GM13977 (cell line): ENCODE measurements at regions not wholly inside any gene's neighbourhood (a gene's known extent, or its start where the extent isn't known, plus 50 kb on each side); places are given as distances from the start of the nearest gene placed in this dataset.

Source experiments
- DNase-seq: peaks from one replicate; pipeline ENCODE4 v3.0.0; 2012; ENCODE audit warnings: low spot score
- in situ Hi-C: fragments of 300-500 bp; cut with MboI; formaldehyde crosslinking; loops from one replicate; pipeline ENCODE4 v1.12.0; 2022; ENCODE audit warnings: low sequenced_read_pairs, low pct_unique_long_range_greater_than_20kb, mixed read lengths, inconsistent platforms; ENCODE audit not compliant: unreplicated experiment
- TF ChIP-seq, protein P1 (sequence below): IDR thresholded peaks from 2 replicates; pipeline ENCODE4 v1.5.1; 2012; ENCODE audit warnings: mild to moderate bottlenecking, control low read depth; ENCODE audit not compliant: insufficient read depth; ENCODE audit errors: extremely low read depth, missing control alignments

DNA sequence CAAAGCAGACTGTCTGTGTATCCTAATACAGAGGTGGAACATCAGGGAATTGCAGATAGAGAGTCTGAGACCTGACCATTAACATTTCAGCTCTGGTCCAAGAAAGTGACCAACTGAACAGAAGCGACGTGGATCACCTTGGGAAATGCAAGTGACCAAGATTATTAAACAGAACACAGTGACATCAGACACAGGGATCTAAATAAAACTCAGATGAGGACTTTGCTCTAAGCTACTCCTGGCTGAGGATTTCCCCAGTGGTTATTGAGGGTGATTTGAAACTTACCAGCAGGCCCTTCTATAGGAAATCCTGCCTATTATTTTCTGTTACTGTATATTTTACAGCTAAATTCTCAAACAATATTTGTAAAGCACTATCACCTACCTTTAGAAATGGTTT is 436.0 kb downstream of the TMEM38B start:
- in situ Hi-C loops: no loop called here
- DNase-seq: no peak
- TF ChIP-seq, protein P1, sequence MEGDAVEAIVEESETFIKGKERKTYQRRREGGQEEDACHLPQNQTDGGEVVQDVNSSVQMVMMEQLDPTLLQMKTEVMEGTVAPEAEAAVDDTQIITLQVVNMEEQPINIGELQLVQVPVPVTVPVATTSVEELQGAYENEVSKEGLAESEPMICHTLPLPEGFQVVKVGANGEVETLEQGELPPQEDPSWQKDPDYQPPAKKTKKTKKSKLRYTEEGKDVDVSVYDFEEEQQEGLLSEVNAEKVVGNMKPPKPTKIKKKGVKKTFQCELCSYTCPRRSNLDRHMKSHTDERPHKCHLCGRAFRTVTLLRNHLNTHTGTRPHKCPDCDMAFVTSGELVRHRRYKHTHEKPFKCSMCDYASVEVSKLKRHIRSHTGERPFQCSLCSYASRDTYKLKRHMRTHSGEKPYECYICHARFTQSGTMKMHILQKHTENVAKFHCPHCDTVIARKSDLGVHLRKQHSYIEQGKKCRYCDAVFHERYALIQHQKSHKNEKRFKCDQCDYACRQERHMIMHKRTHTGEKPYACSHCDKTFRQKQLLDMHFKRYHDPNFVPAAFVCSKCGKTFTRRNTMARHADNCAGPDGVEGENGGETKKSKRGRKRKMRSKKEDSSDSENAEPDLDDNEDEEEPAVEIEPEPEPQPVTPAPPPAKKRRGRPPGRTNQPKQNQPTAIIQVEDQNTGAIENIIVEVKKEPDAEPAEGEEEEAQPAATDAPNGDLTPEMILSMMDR: no peak

DNA sequence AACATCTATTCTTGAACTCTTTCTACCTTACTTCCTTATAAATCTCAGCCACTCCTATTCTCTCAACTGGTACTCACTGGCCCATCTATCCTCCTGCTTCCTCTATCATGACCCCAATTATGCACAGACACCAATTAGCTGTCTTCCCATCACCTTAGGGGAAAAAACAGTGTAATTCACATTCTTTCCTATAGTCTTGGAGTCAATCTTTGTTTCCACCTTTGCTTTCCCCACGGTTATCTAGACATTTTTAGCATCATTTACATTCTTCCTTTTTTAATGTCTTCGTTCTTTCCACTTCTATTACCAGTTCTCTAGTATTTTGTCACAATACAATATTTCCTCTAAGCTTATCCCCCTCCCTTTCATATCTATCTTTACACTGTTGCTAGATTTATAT is 449.4 kb downstream of the TMEM38B start:
- DNase-seq: no peak
- in situ Hi-C loops: no loop called here
- TF ChIP-seq, protein P1: no peak

DNA sequence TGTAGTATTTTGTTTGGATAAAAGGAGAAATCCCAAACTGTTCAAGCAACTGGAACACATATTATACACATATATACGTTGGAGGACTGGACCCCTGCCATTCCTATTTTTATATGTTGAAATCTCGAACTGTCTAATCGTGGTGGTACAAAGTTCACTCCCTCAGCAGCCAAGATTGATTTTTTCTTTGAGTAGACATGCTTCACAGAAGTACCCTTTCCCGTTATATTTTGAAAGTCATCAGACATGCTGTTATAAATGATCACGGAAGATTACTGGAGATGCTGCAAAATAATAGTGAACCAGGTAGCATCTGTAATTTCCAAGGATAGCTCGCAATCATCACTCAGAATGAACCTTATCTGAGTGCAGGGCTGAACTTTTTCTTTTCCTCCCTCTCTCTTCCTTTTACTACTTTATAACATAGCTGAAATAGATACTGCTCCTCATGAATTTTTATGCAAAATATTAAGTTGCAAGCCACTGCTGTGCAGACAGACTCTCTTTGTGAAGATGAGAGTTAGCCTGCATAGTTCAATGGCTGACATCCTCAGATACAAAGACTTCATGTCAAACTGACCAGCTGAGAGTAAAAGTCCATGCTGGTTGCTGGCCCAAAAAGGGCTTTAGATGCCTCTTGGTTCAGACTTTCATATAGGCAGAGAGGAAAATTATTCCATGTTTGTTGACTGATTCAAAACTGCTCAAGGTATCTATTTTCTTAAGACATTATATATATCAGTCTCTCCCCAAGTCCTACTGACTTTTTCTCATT is 451.9 kb downstream of the TMEM38B start:
- in situ Hi-C loops: no loop called here
- DNase-seq: no peak
- TF ChIP-seq, protein P1: no peak

DNA sequence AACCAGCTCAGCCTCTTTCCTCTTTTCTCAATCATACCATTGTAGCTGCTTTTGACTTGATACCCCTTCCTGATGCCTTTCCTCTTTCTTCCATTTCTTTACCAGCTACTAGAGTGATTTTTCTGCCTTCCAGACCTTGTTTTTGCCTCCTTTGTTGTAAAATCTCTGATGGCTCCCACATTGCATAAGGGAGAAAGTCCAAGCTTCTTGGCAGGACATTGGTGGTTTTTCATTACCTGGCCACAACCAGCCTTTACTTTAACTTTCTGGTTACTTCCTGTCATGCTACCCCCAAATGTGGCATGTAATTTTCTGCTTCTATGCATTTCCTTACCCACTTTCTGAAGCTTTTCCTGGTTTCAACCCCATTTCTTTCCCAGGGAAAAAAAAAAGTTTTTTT is 452.5 kb downstream of the TMEM38B start:
- in situ Hi-C loops: no loop called here

DNA sequence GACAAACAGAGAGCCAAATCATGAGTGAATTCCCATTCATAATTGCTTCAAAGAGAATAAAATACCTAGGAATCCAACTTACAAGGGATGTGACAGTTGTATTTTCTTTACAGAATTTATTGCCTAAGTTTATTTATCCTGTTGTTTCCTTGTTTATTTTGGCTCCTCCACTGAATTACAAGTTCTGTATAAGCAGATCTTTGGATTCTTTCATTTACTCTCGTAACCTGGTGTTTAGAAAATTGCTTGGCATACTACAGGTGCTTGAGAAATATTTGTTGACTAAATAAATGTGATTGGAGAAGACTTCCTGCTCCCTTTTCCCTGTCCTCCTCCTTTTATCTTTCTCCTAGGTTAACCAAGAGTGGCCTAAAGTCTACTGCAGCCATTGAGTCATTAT is 455.6 kb downstream of the TMEM38B start:
- TF ChIP-seq, protein P1: no peak
- in situ Hi-C loops: no loop called here
- no peak for DNase-seq

More for the DNA sequence above, 452.5 kb downstream of the TMEM38B start:
- DNase-seq: no peak
- TF ChIP-seq, protein P1: no peak

DNA sequence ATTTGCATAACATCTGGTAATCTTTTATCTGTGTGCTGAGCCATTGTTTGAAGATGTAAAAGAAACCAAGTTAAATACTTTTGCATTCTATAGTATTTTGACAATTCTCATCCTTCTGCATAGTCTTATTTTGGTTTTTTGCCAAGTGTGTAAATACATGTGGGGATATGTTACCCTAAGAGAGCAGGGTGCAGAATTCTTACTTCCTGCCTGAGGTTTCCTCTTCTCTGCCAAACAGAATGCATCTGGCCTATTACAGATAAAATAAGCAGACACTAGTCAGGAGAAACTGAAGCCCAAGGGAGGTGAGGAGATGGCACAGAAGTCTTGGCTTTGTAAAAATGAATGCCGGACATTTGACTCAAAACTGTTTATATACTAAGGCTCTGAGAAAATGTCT is 462.1 kb downstream of the TMEM38B start:
- TF ChIP-seq, protein P1: no peak
- in situ Hi-C loops: no loop called here
- no peak for DNase-seq
